Stimulated activated CD4-positive, alpha-beta T cell treated with anti-CD3 and anti-CD28 coated beads, Interleukin-4, amount 100 ng/mL, for 4 hours (primary cell): ENCODE measurements at regions not wholly inside any gene's neighbourhood (a gene's known extent, or its start where the extent isn't known, plus 50 kb on each side); places are given as distances from the start of the nearest gene placed in this dataset.
A peak's percentile ranks its signal among the peaks of the same experiment; 100 is the strongest.
"Not testable (repeated sequence)": the region's sequence is repeated elsewhere in the genome, so short reads cannot be mapped to it uniquely, and the experiment has no call there.

Experiments
- DNase-seq, 2 experiments: peaks; one replicate each; pipeline ENCODE4 v3.0.0-alpha.2; 2020

DNA sequence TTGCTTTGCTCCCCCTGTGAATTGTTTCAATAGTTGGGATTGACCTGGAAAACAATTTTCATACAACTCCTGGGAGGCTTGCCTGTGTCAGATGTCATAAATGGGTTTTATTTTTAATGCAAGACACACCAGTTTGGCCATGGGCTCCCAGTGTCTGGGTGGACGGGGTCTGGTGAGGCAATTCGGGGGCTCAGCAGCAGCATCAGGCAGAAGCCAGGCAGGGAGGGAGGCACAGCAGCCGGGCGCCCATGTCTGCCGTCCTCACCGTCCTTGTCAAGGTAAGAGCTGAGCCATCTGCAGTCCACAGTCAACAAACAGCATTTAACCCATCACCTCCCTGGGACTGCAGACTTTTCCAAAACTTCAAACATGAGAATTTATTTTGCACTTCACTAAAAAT lies 150.6 kb downstream of the NPIPB11 start:
- not testable (repeated sequence) for DNase-seq

DNA sequence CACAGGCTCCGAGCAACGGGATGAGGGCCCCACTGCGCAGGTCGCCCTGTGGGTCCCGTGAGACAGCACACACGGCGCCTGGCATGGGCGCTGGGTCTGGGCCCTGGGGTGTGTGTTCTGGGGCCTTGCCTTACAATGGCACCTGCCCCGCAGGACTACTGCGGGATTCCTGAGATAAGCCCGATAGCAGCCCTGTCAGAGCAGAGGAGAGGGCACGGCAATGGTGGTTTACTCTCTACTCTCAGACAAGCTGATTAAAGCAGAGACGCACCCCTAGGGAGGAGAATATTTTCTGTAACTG lies 151.1 kb downstream of the NPIPB11 start:
- not testable (repeated sequence) for DNase-seq

DNA sequence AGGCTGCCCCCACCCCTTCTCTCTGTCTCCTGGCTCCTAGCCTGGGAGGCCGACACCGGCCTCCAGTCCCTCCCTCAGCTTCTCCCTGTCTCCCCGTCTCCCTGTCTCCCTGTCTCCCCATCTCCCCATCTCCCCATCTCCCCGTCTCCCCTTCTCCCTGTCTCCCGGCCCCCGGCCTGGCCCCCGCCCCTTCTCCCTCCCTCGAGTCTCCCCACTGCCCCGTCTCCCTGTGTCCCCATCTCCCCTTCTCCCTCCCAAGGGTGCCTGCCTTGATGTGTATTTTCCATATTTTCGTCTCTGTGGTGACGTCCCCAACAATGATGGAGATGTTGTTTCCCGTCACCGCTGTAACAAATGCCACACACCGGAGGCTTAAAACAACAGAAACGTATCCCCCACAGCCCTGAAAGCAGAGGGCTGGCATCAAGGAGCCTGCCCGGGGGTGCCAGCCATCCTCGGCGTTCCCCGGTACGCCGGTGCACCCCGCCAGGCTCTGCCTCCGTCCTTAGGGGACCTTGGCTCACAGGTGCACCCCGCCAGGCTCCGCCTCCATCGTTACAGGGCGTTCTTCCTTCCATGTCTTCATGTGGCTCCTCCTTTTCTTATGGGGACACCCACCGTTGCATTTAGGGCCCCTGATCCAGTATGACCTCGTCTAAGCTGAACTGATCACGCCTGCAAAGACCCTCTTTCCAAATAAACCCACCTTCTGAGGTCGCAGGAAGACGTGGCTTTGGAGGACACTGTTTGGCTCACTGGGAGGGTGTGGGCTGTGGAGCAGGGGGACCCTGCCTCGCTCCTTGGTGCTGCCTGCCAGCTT lies 151.6 kb downstream of the NPIPB11 start:
- no peak for DNase-seq

DNA sequence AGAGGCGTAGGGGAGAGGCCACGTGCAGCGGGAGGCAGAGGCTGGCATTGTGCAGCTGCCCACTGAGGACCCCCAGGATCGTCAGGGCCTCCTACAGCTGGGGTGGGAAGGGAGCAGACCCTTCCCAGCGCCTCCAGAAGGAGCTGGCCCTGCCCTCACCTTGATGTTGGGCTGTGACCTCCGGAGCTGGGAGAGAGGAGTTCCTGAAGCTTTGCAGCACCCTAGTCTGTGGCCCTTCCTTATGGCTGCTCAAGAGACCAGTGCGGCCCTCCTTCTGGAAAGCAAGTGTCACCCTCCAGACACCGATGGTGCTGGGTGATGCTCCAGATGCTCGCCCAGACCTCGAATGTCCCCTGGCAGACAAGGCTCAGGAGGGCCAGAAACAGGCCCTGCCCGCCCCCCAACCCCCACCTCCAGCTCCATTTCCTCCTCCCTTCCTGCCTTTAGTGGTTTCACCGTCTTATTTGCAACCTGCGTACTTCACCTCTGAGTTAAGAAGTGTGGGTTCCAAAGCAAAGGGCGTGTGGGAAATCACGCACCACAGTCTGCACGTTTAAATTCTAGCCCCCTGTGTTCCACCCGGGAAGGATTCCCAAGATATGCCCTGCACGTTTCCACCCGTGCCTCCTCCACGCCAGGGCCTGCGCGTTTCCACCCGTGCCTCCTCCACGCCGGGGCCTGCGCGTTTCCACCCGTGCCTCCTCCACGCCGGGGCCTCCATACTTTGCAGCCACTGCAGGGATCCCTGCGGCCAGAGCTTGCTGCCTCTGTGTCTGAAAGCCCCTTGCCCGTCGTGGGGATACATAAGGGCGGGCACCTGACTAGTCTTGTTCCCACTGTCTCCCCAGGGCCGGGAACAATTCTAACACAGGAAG lies 152.6 kb downstream of the NPIPB11 start:
- DNase-seq: not testable (repeated sequence)

DNA sequence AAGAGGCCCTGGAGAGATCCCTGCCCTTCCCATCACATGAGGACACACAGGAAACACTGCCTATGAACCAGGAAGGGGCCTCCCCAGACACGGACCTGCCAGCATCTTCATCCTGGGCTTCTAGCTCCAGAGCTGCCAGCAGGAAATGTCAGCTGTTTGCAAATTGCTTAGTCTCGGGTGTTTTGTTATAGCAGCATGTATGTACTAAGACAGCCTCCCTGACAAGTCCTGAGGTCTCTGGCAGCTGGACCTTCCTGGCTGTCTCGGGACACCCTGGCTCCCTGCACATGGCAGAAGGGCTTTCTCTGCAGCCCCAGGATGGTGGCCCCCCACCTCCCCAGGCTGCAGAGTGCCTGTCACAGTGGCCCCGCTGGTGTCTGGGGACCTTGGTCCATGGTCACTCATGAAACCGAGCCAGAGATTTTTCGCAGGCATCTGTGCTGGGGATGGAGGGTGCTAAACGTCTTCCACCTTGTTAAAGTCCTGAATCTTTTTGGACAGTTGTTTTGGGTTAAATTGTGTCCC lies 153.4 kb downstream of the NPIPB11 start:
- DNase-seq: not testable (repeated sequence)

DNA sequence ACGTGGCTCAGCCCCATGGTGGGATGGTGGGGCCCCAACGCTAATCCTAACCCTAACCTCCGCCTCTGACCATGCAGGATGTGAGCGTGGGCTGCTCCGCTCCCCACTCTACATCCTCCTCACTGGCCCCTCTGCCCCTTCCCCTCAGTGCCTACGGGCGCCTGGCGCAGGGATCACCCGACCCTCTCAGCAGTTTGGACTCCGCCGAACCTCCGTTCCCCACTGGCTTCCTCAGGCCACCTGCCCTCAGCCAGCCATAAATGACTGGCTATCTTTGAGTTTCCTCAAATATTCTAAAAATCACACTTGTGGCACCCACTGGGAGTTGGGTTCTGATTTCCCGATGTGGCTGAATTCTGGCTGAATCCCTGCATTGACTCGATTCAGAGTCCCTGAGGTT lies 154.2 kb downstream of the NPIPB11 start:
- DNase-seq: not testable (repeated sequence)

DNA sequence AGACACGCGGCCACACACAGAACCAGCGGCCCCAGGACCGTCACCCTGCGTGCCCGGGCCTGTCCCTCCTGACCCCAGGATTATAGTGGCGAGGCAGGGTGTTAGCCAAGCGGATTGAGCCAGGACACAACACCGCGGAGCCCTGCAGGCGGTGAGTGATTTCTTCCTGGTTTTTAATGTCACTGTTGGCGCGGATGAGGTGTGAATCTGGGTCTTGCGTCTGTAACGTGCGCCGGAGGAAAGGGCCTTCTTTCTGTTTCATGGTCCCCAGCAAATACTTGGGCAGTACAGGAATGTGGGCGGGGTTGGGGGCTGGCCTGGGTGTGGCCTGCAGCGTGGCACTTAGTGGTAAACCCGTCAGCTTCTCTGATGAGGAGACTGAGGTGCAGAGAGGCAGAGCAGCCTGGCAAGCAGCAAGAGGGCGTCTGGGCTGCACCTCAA lies 154.9 kb downstream of the NPIPB11 start:
- not testable (repeated sequence) for DNase-seq

DNA sequence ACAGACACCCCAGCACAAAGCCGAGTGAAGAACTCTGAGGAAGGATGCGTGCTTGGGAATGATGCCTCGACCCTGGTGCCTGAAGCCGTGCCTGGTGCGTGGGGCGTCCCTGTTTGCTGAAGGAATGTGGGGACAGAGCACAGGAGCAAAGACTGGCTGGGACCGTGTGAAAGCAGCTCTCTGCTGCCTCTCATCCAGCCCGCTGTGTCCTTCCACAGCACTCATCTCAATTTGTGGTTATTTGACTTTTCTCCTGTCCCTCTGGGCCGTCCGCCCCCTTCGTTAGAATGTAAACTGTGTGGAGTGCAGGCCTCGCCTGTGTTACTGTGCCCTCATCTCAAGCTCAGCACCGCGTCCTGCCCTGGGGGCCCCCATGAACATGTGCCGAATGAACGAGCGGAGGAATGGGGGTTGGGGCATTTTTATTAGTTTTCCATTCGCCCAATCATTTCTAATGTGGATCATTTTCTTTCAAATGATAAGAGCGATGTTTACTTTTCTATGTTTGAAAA lies 155.5 kb downstream of the NPIPB11 start:
- not testable (repeated sequence) for DNase-seq

DNA sequence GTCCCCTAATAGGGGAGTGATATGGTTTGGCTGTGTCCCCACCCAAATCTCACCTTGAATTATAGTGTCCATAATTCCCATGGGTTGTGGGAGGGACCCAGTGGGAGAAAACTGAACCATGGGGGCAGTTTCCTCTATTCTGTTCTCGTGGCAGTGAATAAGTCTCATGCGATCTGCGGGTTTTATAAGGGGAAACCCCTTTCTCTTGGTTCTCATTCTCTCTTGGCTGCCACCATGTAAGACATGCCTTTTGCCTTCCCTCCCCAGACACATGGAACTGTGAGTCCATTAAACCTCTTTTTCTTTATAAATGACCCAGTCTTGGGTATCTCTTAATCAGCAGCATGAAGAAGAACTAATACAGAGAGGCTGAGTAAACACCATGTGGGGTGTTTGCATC lies 156.0 kb downstream of the NPIPB11 start:
- DNase-seq: not testable (repeated sequence)

DNA sequence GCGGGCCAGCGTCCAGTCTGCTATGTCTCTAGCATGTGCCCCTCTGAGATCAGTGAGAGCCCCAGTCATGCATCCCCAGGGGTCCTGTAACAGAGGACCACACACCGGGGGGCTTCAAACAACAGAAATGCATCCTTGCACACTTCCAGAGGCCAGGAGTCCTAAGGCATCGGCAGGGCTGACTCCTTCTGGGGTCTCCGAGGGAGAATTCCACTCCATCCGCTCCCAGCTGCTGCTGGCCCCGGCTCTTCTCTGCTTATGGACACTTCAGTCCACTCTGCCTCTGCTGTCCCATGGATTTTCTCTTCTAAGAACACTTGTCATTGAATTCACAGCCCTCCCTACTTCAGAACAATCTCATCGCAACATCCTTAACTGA lies 157.6 kb downstream of the NPIPB11 start:
- not testable (repeated sequence) for DNase-seq

DNA sequence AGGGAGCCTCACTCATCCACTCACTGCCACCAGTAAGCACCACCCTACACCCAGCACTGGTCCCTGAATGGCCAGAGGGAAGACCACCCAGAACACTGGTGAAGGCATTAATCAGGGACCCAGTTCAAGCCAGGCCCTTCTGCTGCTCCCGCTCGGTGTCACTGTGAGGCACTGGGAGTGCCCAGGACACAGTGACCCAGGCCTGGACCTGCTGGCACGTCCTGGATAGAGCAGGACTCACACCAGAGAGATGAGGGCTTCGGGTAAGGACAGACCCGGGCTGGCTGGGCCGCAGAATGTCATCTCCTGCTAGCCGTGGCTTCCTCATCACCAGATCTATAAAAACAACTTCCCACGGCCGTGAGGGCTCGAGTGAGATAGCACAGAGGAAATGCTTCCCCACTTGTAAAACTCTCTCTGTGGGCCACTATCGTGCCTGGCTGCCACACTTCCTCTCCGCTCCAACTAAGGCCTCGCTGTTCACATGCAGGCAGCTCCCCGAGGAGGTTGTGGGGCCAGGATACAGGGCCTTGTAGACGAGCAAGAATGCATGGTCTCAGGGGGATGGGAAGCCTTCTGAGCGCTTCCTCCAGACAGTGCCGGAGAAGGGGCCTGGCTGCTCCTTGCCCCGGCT lies 158.1 kb downstream of the NPIPB11 start:
- peak in 1 of 2 experiments; percentile 7 for DNase-seq

DNA sequence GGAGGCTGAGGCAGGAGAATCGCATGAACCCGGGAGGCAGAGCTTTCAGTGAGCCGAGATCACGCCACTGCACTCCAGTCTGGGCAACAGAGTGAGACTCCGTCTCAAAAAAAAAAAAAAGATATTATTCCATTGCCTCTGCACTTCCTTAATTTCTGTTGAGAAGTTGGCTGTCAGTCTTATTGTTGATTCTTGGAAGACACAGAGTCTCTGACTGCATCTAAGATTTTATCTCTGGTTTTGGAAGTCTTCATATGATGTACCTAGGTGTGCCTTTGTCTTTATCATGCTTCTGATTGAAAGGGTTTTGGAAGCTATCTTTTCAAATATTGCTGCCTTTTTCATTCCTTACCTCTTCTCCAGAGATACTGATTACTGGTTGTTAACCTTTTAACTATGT lies 160.4 kb downstream of the NPIPB11 start:
- DNase-seq: not testable (repeated sequence)

DNA sequence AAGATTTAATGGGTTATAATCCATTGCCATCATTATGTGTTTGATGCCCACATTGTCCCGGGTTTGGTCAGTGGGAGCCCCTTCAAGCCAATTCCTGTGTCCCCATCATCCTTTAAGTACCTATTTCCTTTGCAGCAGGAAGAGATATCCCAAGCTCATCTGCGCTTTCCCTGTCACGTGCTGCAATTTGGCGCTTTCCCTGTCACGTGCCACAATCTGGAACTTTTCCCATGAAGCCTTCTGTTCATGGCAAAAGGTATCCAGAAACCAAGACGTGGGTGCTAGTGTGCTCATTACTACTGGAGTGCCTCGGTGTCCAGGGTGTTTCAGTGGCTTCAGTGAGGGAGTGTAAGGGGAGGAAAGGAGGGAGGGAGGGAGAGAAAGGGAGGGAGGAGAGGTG lies 168.5 kb downstream of the NPIPB11 start:
- no peak for DNase-seq

DNA sequence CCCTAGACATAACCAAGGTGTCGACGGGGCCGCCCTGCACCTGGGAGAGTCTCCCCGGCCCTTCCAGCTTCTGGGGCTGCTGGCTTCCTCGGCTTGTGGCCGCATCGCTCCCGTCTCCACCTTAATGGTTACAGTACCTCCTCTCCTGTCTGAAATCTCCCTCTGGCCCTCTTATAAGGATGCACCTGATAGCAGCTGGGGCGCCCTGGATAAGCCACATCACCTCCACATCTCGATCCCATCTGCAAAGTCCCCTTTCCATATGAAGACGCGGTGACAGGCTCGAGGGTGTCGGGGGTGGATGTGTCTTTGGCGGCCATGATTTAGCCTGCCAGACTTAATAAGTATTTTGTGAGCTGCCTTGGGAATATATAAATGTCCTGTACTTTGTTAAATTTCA lies 169.0 kb downstream of the NPIPB11 start:
- not testable (repeated sequence) for DNase-seq

DNA sequence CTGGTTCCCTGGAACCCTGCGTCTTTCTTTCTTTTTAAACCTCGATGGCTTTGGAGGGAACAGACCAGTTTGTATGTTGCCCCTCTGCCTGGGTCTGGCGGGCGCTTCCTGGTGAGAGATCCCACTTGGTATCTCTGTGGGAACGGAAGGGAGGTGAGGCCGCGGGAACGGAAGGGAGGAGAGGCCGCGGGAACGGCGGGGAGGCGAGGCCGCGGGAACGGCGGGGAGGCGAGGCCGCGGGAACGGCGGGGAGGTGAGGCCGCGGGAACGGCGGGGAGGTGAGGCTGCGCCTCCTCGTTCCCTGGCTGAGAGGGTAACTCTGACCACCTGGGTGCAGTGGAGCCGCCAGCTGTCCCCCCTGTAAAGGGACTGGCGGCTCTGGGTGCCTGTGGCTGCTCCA lies 169.5 kb downstream of the NPIPB11 start:
- DNase-seq: not testable (repeated sequence)

DNA sequence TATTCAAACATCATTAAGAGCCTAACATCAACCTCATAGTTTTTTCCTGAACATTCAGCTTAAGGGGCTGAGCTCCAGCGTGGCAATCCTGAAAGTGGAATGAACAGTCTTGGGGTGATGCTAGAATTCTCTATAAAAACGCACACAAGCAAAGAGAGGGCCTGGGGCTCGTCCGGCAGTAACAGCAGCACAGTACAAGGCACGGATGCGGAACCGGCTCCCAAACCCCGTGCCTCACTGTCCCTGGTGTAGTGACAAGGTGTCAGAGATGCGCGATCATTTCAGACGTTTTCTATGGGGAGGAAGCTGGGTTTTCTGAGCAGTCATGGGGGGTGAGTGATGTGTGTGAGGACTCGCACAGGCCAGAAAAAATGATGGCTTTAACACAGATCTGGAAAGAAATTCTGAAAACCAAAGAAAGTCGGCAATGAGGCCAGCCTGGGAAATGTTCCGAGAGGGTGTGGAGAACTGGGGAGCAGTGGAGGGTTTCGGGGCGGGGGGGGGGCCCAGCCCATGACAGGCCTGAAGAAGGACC lies 170.6 kb downstream of the NPIPB11 start:
- DNase-seq: not testable (repeated sequence)

DNA sequence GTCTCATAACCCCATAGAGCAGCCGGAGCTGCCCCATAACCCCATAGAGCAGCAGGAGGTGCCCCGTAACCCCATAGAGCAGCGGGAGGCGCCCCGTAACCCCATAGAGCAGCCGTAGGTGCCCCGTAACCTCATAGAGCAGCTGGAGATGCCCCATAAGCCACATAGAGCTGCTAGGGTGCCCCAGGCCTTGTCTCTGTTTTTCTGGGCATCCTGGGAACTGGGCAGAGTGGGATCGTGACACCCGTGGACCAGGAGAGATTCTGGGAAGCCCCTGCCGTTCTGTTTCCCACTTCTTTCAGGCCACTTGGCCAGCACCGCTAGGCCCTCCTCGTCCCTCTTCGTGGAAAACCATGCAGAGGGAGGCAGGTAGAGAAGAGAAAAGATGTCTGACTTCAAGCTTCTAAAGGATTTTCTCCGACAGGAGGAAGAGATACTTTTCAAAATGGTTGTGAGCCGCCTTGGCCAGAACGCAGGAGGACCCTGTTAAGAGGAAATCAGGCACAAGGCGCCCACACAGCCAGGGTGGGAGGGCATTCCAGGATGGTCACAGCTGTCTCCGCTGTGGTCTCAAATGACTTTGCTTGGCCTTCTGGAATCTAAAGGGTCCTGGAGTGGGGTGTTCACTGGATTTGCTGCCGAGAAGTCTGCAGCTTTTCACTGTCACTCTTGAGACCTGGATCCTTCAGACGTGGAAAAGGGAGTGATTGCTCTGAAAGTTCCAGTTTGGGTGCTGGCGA lies 171.8 kb downstream of the NPIPB11 start:
- DNase-seq: not testable (repeated sequence)

DNA sequence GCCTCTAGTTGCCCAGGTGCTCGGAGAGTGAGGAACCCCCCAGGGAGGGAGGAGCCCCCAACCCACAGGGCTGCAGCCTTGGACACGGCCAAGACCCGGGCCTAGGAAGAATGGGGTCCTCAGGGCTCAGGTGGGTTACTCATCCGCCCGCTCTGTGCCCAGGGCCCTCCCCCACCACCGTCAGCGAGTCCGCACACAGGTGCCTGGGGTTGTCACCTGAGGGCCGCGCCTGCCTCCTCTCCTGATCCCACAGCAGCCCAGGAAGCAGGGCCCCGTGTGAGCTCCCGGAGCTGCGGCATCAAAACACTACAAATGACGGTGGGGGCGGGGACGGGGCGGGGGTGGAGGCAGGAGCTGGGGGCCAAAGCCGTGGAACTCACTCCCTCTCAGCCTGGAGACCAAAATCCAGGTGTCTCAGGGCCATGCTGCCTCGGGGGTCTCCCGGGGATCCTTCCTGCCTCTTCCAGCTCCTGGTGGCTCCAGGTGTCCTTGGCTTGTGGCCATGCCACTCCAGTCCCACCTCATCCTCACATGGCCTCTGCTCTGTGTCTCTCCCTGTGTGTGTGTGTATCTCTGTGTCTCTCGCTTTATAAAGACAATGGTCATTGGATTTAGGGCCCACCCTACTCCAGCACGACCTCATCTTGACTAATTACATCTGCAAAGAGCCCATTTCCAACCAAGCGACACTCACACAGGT lies 172.7 kb downstream of the NPIPB11 start:
- not testable (repeated sequence) for DNase-seq

DNA sequence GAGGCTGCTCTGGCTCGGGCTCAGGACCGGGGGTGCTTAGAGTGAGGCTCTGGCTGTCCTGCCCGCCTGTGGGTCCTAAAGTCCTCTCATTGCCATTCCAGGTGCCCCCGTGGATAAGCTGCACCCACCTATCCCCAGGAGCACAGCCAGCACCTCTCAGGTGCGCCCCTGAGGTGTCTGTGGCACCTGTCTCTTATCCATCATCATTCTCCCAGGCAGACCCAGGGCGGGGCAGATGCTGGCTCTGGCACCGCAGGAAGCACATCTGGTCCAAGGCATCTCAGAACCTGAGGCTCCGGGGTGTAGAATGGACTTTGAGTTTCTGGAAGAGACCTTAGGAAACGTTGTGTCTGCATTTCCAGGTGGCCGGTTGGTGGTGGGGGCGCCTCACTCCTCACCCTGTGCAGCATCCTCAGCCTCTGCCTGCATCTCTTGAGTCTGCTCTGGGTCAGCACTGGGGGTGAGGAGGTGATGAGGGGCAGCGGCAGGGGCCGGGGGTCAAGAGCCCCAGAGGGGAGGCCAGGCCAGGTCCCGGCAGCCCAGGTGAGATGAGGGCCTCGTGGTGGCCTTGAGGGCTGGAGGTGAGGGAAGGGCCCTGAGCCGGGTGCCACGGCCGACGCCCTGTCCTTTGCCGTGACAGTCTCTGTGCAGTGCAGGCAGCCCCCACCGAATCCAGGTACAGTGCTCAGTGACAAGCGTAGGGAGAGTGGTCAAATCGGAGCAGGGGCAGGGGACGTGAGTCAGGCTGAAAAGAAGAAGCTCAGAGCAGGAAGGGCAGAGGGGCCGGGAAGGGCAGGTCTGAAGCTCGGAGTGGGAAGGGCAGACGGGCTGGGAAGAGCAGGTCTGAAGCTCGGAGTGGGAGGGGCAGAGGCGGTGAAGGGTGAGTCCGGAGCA lies 173.5 kb downstream of the NPIPB11 start:
- no peak for DNase-seq

DNA sequence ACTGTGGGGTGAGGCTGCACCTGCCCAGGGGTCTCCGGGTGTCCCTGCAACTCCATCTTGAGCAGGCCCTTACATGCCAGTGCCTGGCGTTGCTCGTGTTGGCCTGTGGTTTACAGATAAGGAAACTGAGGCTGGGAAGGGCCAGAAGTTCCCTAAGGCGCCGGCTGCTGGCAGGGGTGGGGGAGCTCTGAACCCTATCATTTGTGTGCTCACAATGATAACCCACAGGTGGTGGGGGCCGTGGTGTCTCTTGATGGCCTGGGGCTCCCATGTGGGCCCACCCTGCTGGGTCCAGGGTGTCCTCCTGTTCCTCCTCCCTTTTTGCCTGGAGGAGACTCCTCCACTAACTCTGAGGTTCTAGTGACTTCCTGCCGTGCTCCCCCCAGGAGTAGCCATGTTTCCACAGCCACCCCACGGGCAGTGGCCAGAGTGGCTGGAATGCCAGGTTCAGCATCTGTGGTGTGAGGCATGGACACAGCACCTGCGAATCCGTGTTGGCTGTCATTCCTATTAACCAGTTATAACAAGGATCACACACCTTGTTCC lies 174.3 kb downstream of the NPIPB11 start:
- DNase-seq: not testable (repeated sequence)
